ENCODE measurements at regions not wholly inside any gene's neighbourhood (a gene's known extent, or its start where the extent isn't known, plus 50 kb on each side); places are given as distances from the start of the nearest gene placed in this dataset.
A peak's percentile ranks its signal among the peaks of the same experiment; 100 is the strongest.

DNA sequence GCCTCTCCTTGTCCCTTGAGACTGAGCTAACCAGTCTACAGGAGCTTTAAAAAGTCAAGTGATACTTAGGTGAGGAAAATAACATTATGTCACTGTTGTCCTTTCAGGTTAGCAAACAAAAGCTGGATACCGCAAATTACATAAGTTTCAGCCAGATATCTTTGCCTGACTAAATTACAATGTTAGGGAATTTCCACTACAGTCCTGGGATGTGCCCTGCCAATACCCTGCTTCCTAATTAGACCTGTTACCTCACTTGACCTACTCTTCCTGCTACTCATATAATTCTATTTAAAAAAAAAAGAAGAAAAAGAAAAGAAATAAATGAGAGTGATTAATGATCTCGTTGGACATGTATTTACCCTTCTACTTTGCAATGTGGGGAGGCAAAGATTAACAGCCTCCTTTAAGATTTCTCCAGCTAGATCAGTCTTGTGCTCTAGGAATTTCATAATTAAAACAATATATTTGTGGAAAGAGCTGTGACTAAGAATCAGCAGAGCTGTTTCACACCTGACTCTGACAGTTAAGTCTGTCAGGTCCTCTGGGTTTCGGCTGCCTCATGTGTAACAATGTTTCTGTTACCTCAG is 318.9 kb downstream of the HDGFL1 start:
- no peak for DNase-seq (ENCODE audit: low spot score)

DNA sequence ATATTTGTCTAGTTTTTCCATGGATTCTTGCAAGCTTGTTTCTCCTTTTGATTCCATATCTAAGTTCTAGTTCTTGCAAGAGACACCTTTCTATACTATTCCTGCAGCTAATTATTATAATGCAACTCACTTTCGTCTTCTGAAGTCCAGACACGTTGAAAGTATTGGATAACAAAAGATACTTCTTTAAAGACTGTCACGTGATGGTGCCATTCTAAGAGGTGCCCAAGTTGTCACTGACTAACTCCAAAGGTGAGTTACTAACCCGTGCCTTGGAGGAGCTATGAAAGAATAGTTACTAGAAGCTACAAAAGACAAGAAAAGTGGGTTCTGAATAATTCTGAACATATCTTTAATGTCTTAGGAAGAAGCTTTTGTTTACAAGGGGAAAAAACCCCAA is 322.6 kb downstream of the HDGFL1 start:
- 88% methylated on average over 4 of the region's 4 CpGs for WGBS
- TF ChIP-seq, protein P1, sequence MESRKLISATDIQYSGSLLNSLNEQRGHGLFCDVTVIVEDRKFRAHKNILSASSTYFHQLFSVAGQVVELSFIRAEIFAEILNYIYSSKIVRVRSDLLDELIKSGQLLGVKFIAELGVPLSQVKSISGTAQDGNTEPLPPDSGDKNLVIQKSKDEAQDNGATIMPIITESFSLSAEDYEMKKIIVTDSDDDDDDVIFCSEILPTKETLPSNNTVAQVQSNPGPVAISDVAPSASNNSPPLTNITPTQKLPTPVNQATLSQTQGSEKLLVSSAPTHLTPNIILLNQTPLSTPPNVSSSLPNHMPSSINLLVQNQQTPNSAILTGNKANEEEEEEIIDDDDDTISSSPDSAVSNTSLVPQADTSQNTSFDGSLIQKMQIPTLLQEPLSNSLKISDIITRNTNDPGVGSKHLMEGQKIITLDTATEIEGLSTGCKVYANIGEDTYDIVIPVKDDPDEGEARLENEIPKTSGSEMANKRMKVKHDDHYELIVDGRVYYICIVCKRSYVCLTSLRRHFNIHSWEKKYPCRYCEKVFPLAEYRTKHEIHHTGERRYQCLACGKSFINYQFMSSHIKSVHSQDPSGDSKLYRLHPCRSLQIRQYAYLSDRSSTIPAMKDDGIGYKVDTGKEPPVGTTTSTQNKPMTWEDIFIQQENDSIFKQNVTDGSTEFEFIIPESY (IDR thresholded peaks at IDR 0.05), result no peak
- TF ChIP-seq, protein P2, sequence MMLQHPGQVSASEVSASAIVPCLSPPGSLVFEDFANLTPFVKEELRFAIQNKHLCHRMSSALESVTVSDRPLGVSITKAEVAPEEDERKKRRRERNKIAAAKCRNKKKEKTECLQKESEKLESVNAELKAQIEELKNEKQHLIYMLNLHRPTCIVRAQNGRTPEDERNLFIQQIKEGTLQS (IDR thresholded peaks at IDR 0.05), result no peak
- TF ChIP-seq, protein P3, sequence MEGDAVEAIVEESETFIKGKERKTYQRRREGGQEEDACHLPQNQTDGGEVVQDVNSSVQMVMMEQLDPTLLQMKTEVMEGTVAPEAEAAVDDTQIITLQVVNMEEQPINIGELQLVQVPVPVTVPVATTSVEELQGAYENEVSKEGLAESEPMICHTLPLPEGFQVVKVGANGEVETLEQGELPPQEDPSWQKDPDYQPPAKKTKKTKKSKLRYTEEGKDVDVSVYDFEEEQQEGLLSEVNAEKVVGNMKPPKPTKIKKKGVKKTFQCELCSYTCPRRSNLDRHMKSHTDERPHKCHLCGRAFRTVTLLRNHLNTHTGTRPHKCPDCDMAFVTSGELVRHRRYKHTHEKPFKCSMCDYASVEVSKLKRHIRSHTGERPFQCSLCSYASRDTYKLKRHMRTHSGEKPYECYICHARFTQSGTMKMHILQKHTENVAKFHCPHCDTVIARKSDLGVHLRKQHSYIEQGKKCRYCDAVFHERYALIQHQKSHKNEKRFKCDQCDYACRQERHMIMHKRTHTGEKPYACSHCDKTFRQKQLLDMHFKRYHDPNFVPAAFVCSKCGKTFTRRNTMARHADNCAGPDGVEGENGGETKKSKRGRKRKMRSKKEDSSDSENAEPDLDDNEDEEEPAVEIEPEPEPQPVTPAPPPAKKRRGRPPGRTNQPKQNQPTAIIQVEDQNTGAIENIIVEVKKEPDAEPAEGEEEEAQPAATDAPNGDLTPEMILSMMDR (IDR thresholded peaks at IDR 0.05; ENCODE audit: low read depth, low read length, missing input control), result no peak
- no peak for TF ChIP-seq FOXA1 (IDR thresholded peaks at IDR 0.05)
- TF ChIP-seq TAF1 (conservative IDR thresholded peaks at IDR 0.05), result no peak
- TF ChIP-seq FOXA2 (IDR thresholded peaks at IDR 0.05), result no peak
- TF ChIP-seq RAD21 (IDR thresholded peaks at IDR 0.05), result no peak
- no peak for TF ChIP-seq GABPA (IDR thresholded peaks at IDR 0.05 in 1 of 2, conservative IDR thresholded peaks at IDR 0.05 in 1 of 2)
- Histone ChIP-seq H3K4me1 (ENCODE audit: control insufficient read depth in 4 of 4, insufficient read depth in 4 of 4, low read length in 3 of 4) (no peaks in the 10 kb centered on the region), H3K27me3 (ENCODE audit: control insufficient read depth in 4 of 4, insufficient read depth in 4 of 4, low read length in 3 of 4) (no peaks in the 10 kb centered on the region), H3K4me3 (ENCODE audit: low read depth in 1 of 3, low read length in 3 of 3) (no peak overlapping the region), H3K27ac (ENCODE audit: low read depth in 1 of 2, low read length in 2 of 2) (no peak overlapping the region), H3K9me3 (ENCODE audit: control insufficient read depth in 4 of 4, low read length in 3 of 4) (no peaks in the 10 kb centered on the region), H3K9ac (ENCODE audit: low read depth in 1 of 2, low read length in 2 of 2) (no peak overlapping the region), H3K36me3 (ENCODE audit: control insufficient read depth in 4 of 4, insufficient read depth in 3 of 4, low read depth in 1 of 4, low read length in 3 of 4) (no peaks in the 10 kb centered on the region)
- DNase-seq (ENCODE audit: low spot score), result no peak

More for the DNA sequence above, 318.9 kb downstream of the HDGFL1 start:
- no peaks in the 10 kb centered on the region for H3K4me1 ChIP-seq (ENCODE audit: control insufficient read depth in 4 of 4, insufficient read depth in 4 of 4, low read length in 3 of 4)
- no peak overlapping the region for H3K27ac ChIP-seq (ENCODE audit: low read depth in 1 of 2, low read length in 2 of 2)
- TF ChIP-seq TAF1 (conservative IDR thresholded peaks at IDR 0.05), result no peak
- TF ChIP-seq EGR1 (IDR thresholded peaks at IDR 0.05; ENCODE audit: low read depth in 2 of 2), result no peak
- no peak for TF ChIP-seq HNF4A (conservative IDR thresholded peaks at IDR 0.05)
- TF ChIP-seq GABPA (IDR thresholded peaks at IDR 0.05 in 1 of 2, conservative IDR thresholded peaks at IDR 0.05 in 1 of 2), result no peak
- TF ChIP-seq JUND (IDR thresholded peaks at IDR 0.05), result no peak
- 44% methylated on average over 3 of the region's 3 CpGs for WGBS
- H3K4me3 ChIP-seq (ENCODE audit: low read depth in 1 of 3, low read length in 3 of 3), result no peak overlapping the region
- no peaks in the 10 kb centered on the region for H3K9me3 ChIP-seq (ENCODE audit: control insufficient read depth in 4 of 4, low read length in 3 of 4)
- H3K36me3 ChIP-seq (ENCODE audit: control insufficient read depth in 4 of 4, insufficient read depth in 3 of 4, low read depth in 1 of 4, low read length in 3 of 4), result no peaks in the 10 kb centered on the region
- no peaks in the 10 kb centered on the region for H3K27me3 ChIP-seq (ENCODE audit: control insufficient read depth in 4 of 4, insufficient read depth in 4 of 4, low read length in 3 of 4)
- no peak overlapping the region for H3K9ac ChIP-seq (ENCODE audit: low read depth in 1 of 2, low read length in 2 of 2)

DNA sequence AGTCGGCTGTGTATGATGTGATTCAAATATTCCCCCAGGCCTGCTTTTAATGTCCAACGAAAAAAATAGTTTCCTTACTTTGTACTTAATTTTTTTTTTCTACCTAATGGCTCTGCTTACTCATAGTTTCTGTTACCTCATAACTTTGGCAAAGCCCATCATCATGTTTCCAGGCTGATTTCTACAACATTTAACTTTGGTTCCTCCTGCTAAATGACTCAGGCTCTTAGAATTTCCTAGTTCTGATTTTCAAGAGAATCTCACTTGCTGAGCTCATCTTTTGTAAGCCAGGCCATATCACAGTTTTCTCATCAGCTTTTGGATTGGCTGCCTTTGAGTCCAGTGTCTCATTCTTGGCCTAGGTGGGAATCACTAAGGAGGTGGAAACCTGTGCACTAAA is 323.1 kb downstream of the HDGFL1 start:
- H3K4me3 ChIP-seq (ENCODE audit: low read depth in 1 of 3, low read length in 3 of 3), result no peak overlapping the region
- DNase-seq (ENCODE audit: low spot score), result no peak
- no peak overlapping the region for H3K27ac ChIP-seq (ENCODE audit: low read depth in 1 of 2, low read length in 2 of 2)
- H3K9me3 ChIP-seq (ENCODE audit: control insufficient read depth in 4 of 4, low read length in 3 of 4), result no peaks in the 10 kb centered on the region
- TF ChIP-seq JUND (IDR thresholded peaks at IDR 0.05) (peak in 1 of 2 donors; percentile 55), EGR1 (IDR thresholded peaks at IDR 0.05; ENCODE audit: low read depth in 2 of 2) (no peak), RXRA (IDR thresholded peaks at IDR 0.05) (no peak), SP1 (IDR thresholded peaks at IDR 0.05) (no peak)
- TF ChIP-seq, protein P4, sequence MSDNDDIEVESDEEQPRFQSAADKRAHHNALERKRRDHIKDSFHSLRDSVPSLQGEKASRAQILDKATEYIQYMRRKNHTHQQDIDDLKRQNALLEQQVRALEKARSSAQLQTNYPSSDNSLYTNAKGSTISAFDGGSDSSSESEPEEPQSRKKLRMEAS (IDR thresholded peaks at IDR 0.05), result no peak
- TF ChIP-seq, protein P5, sequence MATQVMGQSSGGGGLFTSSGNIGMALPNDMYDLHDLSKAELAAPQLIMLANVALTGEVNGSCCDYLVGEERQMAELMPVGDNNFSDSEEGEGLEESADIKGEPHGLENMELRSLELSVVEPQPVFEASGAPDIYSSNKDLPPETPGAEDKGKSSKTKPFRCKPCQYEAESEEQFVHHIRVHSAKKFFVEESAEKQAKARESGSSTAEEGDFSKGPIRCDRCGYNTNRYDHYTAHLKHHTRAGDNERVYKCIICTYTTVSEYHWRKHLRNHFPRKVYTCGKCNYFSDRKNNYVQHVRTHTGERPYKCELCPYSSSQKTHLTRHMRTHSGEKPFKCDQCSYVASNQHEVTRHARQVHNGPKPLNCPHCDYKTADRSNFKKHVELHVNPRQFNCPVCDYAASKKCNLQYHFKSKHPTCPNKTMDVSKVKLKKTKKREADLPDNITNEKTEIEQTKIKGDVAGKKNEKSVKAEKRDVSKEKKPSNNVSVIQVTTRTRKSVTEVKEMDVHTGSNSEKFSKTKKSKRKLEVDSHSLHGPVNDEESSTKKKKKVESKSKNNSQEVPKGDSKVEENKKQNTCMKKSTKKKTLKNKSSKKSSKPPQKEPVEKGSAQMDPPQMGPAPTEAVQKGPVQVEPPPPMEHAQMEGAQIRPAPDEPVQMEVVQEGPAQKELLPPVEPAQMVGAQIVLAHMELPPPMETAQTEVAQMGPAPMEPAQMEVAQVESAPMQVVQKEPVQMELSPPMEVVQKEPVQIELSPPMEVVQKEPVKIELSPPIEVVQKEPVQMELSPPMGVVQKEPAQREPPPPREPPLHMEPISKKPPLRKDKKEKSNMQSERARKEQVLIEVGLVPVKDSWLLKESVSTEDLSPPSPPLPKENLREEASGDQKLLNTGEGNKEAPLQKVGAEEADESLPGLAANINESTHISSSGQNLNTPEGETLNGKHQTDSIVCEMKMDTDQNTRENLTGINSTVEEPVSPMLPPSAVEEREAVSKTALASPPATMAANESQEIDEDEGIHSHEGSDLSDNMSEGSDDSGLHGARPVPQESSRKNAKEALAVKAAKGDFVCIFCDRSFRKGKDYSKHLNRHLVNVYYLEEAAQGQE (IDR thresholded peaks at IDR 0.05), result no peak
- TF ChIP-seq, protein P2 (IDR thresholded peaks at IDR 0.05), result no peak
- WGBS, result 74% methylated on average over 2 of the region's 2 CpGs
- H3K4me1 ChIP-seq (ENCODE audit: control insufficient read depth in 4 of 4, insufficient read depth in 4 of 4, low read length in 3 of 4), result no peaks in the 10 kb centered on the region
- H3K36me3 ChIP-seq (ENCODE audit: control insufficient read depth in 4 of 4, insufficient read depth in 3 of 4, low read depth in 1 of 4, low read length in 3 of 4), result no peaks in the 10 kb centered on the region
- H3K27me3 ChIP-seq (ENCODE audit: control insufficient read depth in 4 of 4, insufficient read depth in 4 of 4, low read length in 3 of 4), result no peaks in the 10 kb centered on the region
- no peak overlapping the region for H3K9ac ChIP-seq (ENCODE audit: low read depth in 1 of 2, low read length in 2 of 2)
